HG02870 (cell line): ENCODE measurements at regions not wholly inside any gene's neighbourhood (a gene's known extent, or its start where the extent isn't known, plus 50 kb on each side); places are given as distances from the start of the nearest gene placed in this dataset.
"Not testable (repeated sequence)": the region's sequence is repeated elsewhere in the genome, so short reads cannot be mapped to it uniquely, and the experiment has no call there.

ENCODE experiments used
- ATAC-seq: cut with Tn5 transposase; IDR thresholded peaks from one replicate; pipeline ENCODE4 v1.9.1; 2021; ENCODE audit warnings: mild to moderate bottlenecking, moderate library complexity; ENCODE audit not compliant: unreplicated experiment

DNA sequence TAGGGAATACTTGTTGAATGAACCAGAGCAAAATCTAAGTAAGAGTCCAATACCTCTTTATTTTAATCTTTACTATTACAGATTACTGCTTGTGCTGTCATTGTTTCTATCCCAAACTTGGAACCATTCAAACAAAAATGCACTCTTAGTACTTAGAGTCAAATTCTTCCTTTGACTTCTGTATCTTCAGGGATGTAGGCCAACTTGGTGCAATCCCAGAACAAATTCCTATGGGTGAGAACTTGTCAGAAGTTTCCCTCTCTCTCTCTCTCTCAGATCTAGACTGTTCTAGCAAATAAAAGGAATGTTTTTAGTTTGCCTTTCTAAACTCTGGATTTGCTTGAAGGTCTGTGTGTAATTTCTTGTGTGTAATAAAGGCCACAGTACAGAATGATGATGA is 329.0 kb upstream of the TMTC4 start:
- ATAC-seq = no peak

DNA sequence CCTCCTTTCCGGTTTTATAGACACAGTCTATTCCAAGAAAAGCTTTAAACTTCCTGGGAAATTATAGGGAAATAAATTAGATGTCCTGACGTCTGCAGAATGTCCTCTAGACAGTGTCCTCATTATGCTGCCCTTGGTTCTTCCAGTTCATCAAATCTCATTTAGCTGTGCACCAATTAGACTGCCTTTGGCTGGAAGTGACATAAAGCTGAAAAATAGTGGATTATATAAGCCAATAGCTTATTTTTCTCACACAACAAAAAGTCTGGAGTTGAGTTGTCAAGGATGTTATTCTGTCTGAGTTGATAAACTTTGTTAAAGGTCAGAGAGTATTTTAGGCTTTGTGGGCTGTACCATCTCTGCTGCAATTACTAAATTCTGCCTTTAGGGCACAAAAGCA is 314.8 kb upstream of the TMTC4 start:
- ATAC-seq = no peak

DNA sequence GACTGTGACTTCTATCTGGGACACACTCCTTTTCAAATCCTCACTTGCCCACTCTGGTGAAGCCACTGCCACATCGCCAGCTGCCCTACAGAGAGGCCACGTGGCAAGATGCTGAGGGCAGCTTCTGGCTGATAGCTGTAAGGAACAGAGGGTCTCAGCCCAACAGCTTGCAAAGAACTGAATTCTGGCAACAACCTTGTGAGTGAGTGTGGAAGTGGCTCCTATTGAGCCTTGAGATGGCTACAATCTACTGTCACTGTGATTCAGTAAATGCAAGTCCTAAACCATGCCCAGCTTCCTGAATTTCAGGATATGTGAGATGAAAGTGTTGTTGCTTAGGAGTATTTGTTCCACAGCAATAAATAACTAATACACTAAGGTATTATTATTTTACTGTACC is 314.3 kb upstream of the TMTC4 start:
- no peak for ATAC-seq

DNA sequence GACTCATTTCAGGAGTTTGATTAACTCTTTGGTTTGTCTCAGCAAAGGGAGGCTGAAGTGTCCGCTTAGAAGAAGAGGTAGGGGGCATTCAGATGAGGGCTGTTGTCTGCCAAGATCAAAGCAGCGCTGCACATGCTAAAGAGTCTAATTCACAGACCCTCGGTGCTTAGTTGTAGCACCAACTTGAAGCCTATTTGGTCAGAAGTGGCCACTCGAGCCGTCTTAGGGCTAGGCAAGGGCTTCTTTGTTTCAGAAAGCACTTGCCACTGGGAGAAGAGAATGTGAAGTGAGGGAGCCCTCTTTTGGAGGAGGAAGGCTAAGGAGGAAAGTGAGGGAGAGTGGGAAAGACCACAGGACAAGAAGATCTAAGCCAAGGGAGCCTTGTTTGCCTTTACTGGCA is 313.4 kb upstream of the TMTC4 start:
- no peak for ATAC-seq

DNA sequence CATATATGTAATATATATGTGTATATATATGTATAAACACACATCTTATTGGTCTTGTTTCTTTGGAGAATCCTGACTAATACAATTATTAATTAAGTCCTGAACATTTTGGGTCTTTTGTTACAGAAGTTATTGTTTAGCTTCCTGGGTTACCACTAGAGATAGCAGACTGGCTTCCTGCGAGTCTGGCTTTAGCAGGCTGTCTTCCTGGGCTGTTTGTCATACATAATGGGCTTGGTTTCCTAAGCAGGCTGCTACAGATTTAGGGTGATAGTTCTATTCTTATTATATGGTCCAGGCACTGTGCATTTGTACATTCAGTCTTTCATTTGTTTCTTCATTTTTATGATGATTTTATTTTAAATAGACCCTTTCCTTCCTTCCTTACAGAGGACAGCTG is 312.0 kb upstream of the TMTC4 start:
- no peak for ATAC-seq

DNA sequence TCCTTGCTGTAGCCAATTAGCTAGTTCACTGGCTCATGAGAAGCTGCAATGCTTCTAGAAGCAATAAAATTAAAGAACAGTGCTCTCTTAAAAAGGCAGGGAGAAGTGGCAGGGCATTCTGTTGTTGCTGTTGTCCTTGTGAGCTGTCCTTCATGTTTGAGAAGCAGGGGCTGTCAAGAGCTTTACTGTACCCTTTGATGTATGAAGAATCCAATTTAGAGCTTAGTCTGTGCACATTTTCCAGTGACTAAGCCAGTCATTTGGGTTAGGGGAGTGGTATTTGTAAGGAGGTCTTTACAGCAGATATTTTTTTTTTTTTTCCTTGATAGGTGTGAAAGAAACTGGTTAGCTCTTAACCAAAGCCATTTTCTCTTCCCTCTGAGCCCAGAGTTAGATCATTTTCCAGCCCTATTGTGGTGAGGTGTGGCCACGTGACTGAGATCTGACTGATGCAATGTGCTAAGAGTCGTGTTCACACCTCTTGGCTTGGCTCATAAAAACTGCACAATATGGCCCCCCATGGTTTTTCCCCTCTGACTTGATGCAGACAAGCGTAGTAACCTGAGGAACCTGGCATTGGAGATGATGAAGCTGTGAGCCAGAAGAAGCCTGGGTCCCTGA is 309.6 kb upstream of the TMTC4 start:
- no peak for ATAC-seq

DNA sequence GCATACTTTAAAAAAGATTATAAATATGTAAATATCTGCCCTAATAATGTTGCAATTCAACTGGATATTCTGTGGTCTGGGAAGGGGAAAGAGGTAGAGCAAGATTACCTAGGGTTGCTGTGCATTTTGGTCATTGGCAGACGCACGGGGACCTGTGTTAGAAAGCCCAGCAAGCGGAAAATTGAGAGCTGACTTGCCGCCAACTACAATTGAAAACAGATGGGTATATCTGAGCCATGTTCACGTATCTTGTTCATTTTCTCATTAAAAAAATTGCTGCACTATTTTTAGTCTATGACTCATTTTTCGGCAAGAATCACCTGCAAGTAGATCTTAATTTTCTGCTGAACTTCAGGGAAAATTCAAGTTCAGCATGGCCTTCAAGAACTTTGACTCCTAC is 308.5 kb upstream of the TMTC4 start:
- no peak for ATAC-seq

DNA sequence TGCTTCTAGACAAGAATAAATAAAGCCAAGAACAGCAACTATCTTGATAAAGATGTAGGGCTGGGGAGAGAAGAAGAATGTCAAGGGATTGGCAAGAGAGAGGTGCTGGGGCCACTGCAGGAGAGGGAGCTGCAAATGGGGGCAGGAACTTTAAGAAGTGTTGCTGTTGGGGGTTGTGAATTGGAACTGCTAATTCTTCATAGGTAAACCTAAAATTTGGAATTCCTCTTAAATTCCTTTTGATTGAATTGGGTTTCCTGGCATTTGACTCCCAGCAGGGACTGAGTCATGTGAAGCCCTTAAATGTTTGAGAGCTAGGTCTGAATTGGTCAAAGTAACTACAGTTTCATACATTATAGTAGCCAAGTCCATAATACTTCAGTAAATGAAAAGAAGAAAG is 305.6 kb upstream of the TMTC4 start:
- no peak for ATAC-seq

DNA sequence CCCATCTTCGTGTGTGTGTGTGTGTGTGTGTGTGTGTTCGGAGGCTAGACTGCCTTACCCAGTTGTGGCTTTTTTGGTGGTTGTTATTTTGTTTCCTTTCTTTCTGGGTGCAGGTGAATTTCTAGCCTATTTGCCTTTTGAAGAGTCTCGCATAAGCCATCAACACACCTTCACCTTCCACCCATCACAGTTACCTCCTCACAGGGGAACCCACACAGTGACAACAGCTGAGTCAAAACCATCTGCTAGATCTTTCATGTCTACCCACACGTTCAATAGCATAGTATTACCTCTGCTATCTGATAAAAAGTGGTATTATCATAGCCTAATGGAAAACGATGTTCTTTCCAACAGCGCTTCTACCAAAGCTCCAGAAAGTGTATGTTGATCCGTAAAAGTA is 303.2 kb upstream of the TMTC4 start:
- no peak for ATAC-seq

DNA sequence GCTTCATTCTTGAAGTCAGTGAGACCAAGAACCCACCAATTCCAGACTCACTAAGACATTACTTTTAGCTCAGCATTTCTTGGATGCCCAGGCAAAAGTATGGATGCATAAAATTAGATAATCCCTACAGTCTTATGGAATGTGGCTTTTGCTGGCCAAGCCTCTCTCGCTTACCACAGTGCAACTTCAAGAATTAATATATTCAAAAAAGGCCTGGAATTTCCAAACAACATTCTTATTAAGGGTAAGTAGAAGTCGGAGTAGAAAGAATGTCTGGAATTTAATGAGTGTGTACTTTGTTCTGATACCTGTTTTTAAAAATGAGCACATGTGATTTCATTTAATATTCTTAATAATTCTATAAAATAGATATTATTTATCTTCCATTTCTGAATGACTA is 302.4 kb upstream of the TMTC4 start:
- no peak for ATAC-seq

DNA sequence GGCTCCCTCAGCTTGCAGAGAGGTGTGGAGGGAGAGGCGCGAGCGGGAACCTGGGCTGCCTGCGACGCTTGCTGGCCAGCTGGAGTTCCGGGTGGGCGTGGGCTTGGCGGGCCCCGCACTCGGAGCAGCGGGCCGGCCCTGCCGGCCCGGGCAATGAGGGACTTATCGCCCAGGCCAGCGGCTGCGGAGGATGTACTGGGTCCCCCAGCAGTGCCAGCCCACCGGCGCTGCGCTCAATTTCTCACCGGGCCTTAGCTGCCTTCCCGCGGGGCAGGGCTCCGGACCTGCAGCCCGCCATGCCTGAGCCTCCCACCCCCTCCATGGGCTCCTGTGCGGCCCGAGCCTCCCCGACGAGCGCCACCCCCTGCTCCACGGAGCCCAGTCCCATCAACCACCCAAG is 301.1 kb upstream of the TMTC4 start:
- not testable (repeated sequence) for ATAC-seq

DNA sequence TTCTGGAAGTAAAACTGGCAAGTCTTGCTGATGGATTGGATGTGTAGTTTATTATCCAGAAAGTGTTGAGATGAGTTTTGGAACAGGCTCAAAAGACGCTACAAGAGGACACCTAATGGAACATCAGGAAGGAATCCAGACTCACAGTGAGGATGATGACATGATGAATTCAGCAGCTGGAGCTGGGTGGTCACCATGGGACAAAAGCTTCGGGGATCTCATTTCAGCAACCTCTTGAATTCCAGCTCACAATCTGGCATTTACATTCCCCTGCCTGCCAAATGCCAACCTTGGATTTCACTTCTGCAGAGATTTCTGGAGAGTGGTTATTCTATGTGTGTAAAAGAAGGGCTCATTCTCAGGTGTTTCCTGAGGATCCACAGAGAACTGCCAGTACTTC is 288.0 kb upstream of the TMTC4 start:
- ATAC-seq = no peak

DNA sequence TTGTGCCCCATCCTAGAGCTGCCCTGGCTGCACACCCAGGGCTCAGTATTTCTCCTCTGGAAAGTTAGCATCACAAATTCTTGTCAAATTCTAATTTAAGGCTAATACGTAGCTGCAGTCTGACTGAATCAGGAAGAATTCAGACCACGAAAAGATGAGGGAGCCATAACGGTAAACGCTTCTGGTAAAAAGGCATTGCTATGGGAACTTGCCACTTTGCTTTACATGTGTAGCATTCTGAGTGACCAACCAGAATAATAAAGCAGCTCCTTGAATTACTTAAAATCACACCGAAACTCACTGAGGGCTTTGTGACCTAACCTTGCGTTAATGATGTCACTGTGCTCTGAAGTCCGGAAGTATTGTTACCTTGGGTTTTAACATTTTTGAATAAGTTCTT is 286.6 kb upstream of the TMTC4 start:
- ATAC-seq = no peak

DNA sequence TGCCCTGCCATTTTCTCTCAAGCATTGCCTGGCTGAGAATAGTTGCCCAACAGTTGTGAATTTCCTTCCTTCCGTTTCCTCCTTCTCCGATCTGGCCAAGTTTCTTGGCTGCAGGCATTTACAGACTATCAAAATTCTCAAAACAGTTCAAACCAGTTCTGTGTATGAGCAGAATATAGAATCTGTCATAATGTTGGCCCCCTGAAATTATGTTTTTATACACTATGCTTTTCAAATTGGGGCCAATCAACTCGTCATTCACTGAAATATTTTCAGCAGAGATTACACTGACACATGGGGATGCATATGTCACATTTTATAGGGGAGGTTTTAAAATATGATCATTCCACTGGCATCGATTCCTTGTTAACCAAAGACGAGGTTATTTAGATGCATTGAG is 284.2 kb upstream of the TMTC4 start:
- ATAC-seq = no peak

DNA sequence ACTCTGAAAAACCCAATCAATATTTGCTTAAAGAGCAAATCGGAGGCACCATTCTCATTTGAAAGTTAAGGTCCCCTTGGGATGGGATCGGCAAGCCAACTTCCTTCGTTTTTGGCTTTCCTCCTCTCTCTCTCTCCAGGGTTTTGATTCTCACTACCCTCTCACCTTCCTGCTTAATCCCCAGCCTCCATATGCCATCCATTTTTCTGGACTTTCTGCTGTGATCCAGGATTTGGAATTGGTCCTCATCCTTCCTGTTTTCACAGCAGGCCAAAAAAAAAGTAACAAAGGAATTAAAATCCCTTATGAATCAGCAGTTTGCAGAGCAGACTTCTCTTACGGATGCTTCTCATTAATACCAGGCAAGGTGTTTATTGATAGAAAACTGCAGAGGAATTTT is 283.1 kb upstream of the TMTC4 start:
- ATAC-seq = no peak

DNA sequence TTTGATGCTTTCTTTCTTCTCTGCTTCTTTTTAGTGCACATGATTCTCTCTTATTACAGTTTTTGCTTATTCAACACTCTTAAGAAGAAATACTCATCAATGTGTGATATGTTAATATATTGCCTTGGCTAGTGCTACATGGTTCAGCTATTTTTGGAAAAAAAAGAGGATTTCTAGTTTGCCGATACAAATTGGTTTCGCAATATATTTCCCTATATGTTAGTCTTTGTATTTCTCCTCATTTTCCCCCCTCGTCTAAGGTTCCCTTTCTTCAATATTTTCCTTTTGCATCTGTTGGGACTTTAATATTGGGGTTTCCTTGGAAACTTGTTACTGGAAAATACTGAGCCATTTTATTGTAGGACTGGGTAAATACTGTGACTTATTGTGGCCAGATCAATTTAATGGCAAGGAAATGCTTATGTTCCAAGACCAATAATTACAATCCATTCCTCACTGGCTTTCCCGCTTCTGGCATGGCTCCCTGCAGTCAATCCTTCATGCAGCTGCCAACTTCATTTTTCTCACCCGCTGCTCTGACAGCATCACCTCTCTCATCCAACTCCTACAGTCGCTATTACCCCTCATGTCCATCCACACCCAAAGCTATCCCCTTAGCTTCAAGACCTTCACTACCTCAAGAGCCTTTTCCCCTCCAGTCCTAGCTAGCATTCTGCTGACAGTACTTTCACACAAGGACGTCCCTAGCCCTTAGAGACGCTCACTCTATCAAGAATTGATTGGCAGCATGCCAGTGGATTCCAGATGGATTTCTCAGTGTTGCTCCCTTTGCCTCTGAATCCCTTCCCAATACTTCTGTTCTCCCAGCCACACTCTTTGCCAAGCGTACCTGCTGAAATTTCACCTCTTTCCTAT is 280.1 kb upstream of the TMTC4 start:
- ATAC-seq = no peak

DNA sequence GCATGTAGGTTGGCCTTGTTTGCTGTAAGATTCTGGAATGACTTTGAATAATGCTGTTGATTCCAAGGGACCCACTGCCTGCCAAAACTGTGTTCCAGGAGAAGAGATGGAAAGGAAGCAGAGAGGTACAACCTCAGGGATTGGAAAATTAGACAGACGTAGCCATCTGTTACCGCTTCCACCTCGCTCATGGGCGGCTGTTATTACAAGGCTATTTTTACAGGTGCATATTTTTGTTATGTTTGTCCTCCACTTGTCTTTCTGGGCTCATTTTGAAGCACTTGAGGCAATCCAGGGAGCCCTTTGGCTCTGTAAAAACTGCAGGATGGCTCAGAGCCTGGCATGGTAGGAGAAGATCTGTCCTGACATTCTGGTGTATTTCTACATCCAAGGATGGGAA is 276.4 kb upstream of the TMTC4 start:
- ATAC-seq = no peak

DNA sequence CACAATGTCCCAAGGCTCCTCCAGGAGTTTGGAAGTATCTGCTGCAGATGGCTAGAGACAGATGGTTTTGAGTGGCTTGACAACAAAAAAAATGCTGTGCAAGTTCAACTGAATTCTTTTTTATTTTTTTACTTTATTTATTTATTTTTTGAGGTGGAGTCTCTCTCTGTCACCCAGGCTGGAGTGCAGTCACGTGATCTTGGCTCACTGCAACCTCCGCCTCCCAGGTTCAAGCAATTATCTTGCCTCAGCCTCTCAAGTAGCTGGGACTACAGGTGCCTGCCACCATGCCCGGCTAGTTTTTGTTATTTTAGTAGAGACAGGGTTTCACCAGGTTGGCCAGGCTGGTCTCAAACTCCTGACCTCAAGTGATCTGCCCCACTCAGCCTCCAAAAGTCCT is 274.3 kb upstream of the TMTC4 start:
- not testable (repeated sequence) for ATAC-seq

DNA sequence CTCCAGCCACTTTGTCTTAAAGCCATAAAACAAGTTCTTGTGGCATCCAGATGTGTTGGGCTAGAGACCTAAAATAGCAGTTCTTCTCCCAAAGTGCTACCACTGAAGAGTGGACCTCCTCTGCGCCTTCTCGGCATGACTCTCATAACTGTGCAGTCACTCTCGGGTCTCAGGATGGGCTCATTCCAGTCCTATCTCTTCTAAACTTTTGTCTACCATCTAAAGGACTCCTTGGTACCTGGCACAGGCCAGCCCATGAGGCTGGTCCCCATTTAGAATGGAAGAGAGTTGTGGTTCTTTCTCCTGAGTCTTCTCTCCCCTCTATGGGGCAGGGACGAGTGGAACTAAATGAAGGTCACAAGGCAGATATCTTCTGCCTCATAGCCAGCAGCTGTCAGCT is 272.0 kb upstream of the TMTC4 start:
- ATAC-seq = no peak

DNA sequence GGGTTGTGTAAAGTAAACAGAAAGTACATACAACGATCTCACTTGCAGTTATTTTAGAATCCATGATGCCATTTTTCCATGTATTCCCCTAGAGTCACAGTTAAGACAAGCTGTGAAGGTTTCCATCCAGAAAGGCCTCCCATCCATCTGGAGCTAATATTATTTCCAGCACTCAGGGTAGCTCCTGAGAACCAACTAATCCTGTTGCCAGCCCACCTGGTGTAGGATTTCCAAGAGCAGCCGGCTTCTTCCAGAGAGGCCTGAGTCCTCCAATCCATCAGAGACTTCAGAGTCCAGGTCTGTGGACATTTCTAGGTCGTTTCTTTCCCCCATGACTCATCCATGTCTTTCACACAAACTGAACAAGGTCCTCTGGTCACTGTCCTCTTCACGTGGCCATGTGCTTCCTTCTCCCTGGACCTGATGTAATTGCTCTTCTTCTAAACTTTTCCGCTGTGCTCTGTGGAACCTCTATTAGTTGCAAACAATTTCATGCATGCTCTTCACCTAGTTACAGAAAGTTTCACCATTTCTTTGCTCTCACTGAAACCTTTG is 270.3 kb upstream of the TMTC4 start:
- ATAC-seq = no peak

DNA sequence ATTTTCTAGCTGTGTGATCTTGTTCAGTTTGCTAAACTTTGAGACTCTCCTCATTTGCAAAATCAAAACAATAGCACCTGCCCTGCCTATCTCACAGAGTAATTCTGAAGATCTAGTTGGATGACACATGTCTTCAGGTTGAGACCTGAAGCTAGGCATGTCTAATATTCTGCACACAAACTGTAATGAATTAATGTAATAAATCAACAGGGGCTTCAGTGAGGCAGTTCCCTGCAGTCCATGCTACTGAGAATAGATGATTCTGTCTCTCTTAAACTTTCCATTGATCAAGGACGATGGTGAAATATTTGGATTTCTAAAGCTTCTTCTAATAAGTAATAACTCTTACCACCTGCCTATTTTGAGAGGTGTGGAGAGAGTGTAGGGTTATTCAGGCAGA is 268.1 kb upstream of the TMTC4 start:
- ATAC-seq = no peak
